GM19351 (cell line): ENCODE measurements at regions not wholly inside any gene's neighbourhood (a gene's known extent, or its start where the extent isn't known, plus 50 kb on each side); places are given as distances from the start of the nearest gene placed in this dataset.

Experiments used
- ATAC-seq: cut with Tn5 transposase; IDR thresholded peaks from one replicate; pipeline ENCODE4 v1.9.1; 2021; ENCODE audit warnings: mild to moderate bottlenecking, moderate library complexity; ENCODE audit not compliant: unreplicated experiment

DNA sequence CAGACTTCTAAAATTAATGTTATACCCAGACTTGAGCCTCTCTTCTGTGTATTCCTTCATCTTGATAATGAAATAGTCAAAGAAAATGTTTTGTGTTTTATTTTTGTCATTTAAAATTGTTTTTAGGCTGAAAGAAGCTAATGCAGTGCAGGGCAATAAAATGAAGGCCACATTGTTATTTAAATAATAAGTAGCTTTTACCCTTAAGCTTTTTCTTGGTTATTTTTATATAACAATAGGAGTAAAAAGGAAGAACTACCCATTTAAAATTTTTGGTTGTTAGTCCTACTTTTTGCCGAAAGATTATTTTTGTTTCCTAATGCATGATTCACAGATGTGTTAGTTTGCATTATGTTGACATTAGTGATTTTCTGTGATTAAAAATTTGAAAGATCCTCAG is 181.0 kb upstream of the MEOX2 start:
- no peak for ATAC-seq

DNA sequence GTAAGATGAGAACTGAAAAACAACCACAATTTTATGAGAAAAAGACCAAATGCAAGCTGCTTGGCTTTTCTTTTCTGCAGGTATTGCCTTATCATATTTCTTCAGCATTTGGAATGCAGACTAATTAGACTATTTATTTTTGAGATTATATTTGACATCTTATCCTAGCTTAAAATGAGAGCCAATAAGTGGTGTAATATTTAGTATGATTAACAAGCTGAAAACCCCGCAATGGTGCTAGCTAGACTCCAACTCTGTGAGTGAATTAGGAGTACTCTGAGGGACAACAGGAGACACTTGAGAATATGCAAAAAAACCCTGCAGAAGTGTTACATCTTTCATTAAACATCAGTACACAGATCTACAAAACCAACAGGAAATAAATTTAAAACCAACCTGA is 180.3 kb upstream of the MEOX2 start:
- no peak for ATAC-seq

DNA sequence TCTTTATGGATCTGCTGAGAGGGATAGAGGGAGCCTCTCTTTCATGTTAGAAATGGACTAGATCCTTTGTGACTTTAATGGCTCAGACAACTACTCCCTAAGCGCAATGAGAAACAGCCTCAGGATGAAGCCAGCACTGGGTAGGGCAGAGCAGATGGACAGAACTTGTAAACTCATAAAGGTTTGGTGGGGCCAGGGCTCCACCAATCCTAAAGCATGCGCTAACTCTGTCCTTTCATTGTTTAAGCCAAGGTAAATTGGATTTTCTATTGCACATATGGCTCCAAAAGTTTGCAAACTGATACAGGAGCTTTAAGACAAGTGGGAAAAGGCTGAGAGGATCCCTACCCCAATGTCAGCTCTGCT is 178.1 kb upstream of the MEOX2 start:
- no peak for ATAC-seq

- no peak for ATAC-seq
Measured at GRCh38 chr7:15863951-15864625, 177.6 kb upstream of the MEOX2 start.

DNA sequence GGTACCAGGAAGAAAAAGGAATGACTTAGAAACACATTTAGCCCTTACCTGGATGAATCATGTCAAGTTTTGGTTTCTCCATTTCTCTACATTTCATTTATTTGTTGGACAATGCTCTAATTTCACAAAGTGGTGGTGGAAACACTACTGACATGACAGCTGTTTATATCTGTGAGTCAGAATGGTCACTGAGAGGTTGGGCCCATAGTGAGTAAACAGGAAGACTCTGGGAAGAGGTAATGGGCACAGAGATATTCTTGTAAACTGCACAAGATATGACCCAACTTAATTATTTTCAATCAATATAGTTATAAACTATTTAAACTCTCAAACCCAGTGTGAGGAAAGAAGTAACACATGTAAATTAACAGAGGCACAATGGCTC is 176.3 kb upstream of the MEOX2 start:
- ATAC-seq = no peak

- no peak for ATAC-seq
Measured at GRCh38 chr7:15862016-15862780, 175.7 kb upstream of the MEOX2 start.

DNA sequence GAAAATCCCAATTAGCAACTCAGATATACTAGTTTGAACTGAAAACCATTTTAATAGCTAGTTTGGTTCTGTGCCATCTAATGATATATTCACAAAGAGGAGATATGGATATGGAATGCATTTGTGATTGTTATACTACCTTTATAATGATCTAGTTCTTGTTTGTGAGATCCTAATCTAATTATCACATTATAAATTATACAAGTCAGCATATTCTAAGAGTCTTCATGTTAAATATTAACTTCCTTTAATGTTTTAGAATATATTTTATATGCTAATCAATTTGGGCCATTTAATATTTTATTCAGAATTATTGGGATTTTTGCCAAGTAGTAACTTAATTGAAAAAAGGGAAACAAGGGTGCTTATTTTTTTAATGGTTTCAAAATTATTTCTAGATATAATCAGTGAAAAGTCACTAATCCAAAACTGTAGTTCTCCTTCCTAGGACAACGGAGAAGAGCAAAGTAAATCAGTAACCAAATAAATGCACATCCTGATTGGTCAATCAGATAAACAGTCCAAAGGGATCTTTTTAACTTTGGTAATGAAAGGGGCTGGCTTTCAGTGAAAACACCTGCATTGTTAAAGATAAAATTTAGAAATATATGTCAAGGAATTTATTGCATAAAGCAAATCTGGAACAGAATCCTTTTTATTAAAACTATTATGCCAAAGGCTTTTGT is 173.9 kb upstream of the MEOX2 start:
- ATAC-seq = no peak

DNA sequence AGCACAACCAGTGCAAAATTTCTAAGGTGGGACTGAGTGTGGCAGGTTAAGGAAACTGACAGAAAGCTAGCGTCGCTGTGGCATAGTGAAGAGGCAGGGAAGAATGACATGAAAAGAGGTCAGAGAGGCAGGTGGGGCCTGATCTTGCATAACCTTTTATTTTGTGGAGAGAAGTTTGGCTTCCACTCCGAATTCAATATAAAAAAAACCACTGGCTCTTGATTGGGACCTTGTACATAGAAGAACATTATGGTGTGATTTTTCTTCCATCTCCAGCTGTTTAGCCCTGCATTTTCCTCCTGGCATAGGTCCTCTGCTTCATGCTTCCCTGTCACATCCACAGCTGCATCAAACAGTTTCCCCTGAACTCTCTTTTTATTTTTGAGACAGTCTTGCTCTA is 170.5 kb upstream of the MEOX2 start:
- no peak for ATAC-seq

GRCh38 chr7:15856311-15856710 is 169.8 kb upstream of the MEOX2 start:
- no peak for ATAC-seq

DNA sequence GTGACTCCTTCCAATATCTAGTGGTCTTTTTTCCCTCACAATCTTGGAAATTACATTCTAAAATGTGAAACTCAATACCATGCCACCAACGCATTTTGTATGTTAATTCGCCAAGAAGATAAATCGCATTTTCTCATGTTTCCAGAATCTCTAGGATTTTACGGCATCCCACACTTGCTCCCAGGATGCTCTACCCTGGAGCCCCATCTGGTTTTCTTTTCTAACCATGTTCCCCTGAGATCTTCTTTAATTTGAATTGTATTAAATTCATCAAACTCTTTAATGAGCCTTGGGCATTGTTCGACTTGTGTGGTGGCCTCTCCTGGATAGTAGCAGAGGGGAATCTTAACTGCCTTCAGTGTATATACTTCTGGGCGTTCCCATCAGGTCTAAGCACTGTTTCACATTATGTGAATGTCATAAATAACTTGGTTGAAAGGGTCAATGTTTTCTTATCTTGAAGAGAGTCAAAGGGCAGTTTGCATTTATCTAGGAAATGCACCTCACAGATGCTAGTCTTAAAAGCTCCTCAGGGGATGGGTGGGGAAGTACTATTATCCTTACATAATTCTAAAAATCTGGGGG is 169.1 kb upstream of the MEOX2 start:
- no peak for ATAC-seq

- no peak for ATAC-seq
Measured at GRCh38 chr7:15854841-15855524, 168.5 kb upstream of the MEOX2 start.

GRCh38 chr7:15853832-15854470 is 167.5 kb upstream of the MEOX2 start:
- no peak for ATAC-seq

DNA sequence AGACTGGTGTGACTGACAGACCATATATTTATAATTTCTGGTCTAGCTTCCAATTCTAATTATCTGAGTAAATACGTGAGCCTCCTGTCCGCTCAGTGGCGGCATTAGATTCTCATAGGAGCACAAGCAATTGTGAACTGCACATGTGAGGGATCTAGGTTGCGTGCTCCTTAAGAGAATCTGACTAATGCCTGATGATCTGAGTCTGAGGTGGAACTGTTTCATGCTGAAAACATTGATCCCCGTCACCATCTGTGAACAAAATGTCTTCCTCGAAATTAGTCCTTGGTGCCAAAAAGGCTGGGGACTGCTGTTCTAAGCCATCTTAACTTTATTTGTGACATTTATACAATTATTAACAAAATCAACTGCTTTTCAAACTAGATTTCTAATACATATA is 164.7 kb upstream of the MEOX2 start:
- ATAC-seq = no peak

DNA sequence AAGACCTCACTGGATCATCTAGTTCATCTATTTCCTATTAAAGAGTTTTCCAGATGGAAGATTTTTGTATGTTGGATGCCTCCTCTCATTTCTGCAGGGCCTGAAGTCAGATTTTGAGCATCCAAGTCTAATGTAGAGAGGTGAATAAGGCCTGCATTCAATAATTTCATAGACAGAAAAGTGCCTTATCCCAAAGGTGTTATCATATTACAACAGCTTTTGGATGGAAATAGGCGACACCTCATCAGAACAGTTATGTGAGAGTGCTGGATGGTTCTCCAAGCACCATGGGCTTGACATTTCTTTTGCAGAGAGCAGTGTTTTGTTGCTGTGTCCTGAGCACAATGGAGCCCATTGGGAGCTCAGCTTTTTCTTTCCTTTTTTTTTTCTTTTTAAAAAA is 162.4 kb upstream of the MEOX2 start:
- no peak for ATAC-seq

DNA sequence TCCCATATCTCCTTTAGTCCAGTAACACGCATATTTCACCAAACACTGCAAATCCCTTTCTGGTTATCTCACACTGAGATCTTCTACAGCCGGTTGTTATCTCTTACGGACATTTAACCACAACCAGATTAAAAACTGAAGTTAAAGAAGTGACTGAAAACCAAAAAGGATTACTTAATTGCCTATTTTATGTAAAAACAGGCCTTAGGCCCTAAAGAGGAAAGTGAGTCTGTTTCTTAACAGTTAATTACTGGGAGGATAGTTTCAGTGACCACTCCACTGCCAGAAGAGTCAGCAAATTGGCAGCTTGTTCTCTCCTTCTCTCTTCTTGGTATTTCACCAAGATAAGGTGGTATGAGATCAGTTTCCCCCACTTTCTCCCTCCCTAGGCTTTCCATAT is 161.9 kb upstream of the MEOX2 start:
- no peak for ATAC-seq

GRCh38 chr7:15845868-15846267 is 159.4 kb upstream of the MEOX2 start:
- no peak for ATAC-seq

DNA sequence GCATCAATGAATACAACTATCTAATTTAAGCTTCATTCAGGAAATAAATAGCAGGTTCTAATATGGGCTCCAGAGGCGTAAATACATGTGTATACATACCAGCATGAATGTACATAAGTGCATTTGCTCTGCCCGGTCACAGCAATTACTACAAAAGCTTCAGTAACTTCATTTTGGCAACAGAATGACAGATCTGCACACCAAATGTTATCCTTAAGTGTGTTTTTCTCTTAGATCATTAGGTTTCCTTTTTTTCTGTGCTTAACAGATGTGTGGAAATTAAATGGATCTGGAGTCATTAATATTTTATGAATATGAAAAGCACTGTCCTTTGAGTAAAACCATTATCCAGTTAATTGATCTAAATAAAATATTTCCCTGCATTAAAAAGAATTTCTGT is 159.0 kb upstream of the MEOX2 start:
- ATAC-seq = no peak

- ATAC-seq = no peak
Measured at GRCh38 chr7:15839416-15840100, 153.1 kb upstream of the MEOX2 start.

DNA sequence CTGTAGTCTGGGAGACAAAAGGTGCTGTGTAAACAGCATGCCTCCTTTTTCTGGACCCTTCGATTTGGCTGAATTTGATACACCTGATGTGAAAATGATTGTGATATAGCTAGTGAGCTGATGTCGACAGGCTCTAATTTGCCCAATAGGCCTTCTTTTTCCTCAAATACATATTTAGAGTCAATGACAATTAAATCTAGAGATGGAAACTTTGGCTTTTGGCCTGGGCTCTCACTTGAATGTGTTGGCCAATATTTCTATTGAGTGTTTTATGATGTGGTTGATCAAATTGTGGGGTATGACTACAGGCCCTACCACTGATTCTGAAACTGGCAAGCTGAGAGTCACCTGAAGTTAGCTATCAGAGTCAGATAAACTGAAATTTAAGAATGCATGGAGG is 151.8 kb upstream of the MEOX2 start:
- ATAC-seq = no peak

GRCh38 chr7:15837306-15837950 is 150.9 kb upstream of the MEOX2 start:
- ATAC-seq = no peak
